22Rv1 (cell line): ENCODE measurements at regions not wholly inside any gene's neighbourhood (a gene's known extent, or its start where the extent isn't known, plus 50 kb on each side); places are given as distances from the start of the nearest gene placed in this dataset.

ENCODE experiments used
- ZFX ChIP-seq: fragments of 450-650 bp; IDR thresholded peaks from 2 replicates; pipeline ENCODE4 v1.6.1; 2017; ENCODE audit warnings: antibody characterized with exemption, borderline replicate concordance
- TF ChIP-seq, protein P1 (sequence below): fragments of 450-650 bp; IDR thresholded peaks from 2 replicates; pipeline ENCODE4 v1.5.1; 2017; ENCODE audit warnings: mild to moderate bottlenecking

DNA sequence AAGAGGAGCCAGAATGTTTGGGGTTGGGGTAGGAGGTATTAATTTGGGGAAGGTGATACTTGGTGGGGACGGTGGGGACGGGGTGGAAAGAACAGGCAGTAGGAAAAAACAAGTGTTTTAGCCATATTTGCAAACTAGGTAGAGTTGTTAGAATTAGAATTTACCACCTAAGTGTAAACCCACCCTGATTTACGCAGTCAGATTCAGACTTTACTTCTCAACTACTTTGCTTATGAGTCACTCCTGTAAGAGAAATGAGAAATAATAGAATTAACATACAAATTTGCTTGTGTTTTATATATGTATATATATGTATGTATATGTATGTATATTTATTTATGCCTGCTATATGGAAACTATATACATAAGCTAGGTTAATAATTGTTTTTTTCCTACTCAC, 1168.2 kb upstream of the ZEB2 start:
- TF ChIP-seq, protein P1, sequence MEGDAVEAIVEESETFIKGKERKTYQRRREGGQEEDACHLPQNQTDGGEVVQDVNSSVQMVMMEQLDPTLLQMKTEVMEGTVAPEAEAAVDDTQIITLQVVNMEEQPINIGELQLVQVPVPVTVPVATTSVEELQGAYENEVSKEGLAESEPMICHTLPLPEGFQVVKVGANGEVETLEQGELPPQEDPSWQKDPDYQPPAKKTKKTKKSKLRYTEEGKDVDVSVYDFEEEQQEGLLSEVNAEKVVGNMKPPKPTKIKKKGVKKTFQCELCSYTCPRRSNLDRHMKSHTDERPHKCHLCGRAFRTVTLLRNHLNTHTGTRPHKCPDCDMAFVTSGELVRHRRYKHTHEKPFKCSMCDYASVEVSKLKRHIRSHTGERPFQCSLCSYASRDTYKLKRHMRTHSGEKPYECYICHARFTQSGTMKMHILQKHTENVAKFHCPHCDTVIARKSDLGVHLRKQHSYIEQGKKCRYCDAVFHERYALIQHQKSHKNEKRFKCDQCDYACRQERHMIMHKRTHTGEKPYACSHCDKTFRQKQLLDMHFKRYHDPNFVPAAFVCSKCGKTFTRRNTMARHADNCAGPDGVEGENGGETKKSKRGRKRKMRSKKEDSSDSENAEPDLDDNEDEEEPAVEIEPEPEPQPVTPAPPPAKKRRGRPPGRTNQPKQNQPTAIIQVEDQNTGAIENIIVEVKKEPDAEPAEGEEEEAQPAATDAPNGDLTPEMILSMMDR: no peak
- TF ChIP-seq ZFX: no peak
